ENCODE measurements at regions not wholly inside any gene's neighbourhood (a gene's known extent, or its start where the extent isn't known, plus 50 kb on each side); places are given as distances from the start of the nearest gene placed in this dataset.
"Not testable (repeated sequence)": the region's sequence is repeated elsewhere in the genome, so short reads cannot be mapped to it uniquely, and the experiment has no call there.

DNA sequence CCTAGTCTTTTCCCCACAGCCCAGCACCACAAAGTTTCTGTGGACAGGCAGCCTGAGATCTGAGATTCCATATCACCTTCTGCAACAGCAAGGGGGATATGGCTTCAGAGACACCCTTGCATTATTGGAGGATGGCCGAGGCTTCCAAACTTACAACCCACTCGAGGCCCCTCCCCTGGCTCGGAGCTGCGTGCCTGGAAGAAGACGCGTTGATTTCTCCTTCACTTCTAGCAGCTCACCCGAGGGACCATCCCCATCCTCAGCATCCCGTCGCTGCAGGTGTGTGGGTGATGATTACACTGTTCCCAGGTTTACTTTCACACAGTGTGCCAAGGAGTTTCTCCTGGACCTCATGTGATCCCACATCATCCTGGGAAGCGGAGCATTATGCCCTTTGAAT, 277.9 kb downstream of the MATN1 start:
- Mint-ChIP-seq H3K4me3 (no peak overlapping the region), H3K27ac (no peak overlapping the region)

DNA sequence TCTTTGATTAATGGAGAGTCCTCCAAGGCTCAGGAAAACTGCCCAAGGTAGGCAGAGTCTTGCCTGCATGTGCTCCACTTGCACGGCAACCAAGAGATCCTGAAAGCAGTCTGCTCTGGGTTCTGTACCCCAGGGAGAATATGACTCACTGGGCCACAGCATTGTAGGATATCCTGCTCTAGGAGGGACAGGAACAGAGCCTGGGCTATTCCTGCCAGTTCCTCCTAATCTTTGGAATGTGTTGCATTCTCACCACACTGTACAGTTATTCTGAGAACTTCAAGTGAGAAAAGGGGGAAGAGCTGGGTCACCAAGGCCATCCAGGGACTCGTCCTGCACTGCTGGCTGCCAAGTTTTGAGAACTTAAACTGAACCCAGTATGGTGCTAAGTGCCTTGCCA, 278.5 kb downstream of the MATN1 start:
- no peaks in the 10 kb centered on the region for H3K4me1 Mint-ChIP-seq
- no peaks in the 10 kb centered on the region for H3K36me3 Mint-ChIP-seq
- no peak for DNase-seq
- H3K4me3 Mint-ChIP-seq = no peak overlapping the region
- H3K9me3 Mint-ChIP-seq = peaks cover 0 to 1% (median 0%) of the 10 kb centered on the region in 6 donors
- H3K27me3 Mint-ChIP-seq (ENCODE audit: low read depth in 3 of 3) = no peaks in the 10 kb centered on the region
- H3K27ac Mint-ChIP-seq = no peak overlapping the region

More for the DNA sequence above, 277.9 kb downstream of the MATN1 start:
- no peaks in the 10 kb centered on the region for H3K36me3 Mint-ChIP-seq
- peaks cover 0 to 1% (median 0%) of the 10 kb centered on the region in 6 donors for H3K9me3 Mint-ChIP-seq
- DNase-seq = no peak
- no peaks in the 10 kb centered on the region for H3K4me1 Mint-ChIP-seq
- peaks cover 0 to 4% (median 0%) of the 10 kb centered on the region in 3 donors for H3K27me3 Mint-ChIP-seq (ENCODE audit: low read depth in 3 of 3)

GRCh38 chr1:30444401-30444800, 279.0 kb downstream of the MATN1 start:
- Mint-ChIP-seq H3K9me3 (peaks cover 0 to 1% (median 0%) of the 10 kb centered on the region in 6 donors), H3K27me3 (ENCODE audit: low read depth in 3 of 3) (no peaks in the 10 kb centered on the region), H3K27ac (no peak overlapping the region), H3K36me3 (no peaks in the 10 kb centered on the region), H3K4me1 (no peaks in the 10 kb centered on the region), H3K4me3 (no peak overlapping the region)
- no peak for DNase-seq

DNA sequence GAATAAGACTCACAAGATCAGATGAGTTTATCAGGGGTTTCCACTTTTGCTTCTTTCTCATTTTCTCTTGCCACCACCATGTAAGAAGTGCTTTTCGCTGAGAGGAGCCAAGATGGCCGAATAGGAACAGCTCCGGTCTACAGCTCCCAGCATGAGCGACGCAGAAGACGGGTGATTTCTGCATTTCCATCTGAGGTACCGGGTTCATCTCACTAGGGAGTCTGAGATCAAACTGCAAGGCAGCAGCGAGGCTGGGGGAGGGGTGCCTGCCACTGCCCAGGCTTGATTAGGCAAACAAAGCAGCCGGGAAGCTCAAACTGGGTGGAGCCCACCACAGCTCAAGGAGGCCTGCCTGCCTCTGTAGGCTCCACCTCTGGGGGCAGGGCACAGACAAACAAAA, 285.1 kb downstream of the MATN1 start:
- H3K27ac Mint-ChIP-seq, DNase-seq, H3K4me3 Mint-ChIP-seq: not testable (repeated sequence)

GRCh38 chr1:30437059-30437576, 286.3 kb downstream of the MATN1 start:
- no peak overlapping the region for H3K4me3 Mint-ChIP-seq
- DNase-seq = no peak
- H3K36me3 Mint-ChIP-seq = no peaks in the 10 kb centered on the region
- no peak overlapping the region for H3K27ac Mint-ChIP-seq
- H3K9me3 Mint-ChIP-seq = peaks cover 0 to 2% (median 0%) of the 10 kb centered on the region in 6 donors
- peaks cover 1 to 15% (median 8%) of the 10 kb centered on the region in 3 donors for H3K27me3 Mint-ChIP-seq (ENCODE audit: low read depth in 3 of 3)
- H3K4me1 Mint-ChIP-seq = no peaks in the 10 kb centered on the region

More for the DNA sequence above, 285.1 kb downstream of the MATN1 start:
- H3K36me3 Mint-ChIP-seq, H3K4me1 Mint-ChIP-seq, H3K9me3 Mint-ChIP-seq: not testable (repeated sequence)
- peaks cover 1 to 11% (median 3%) of the 10 kb centered on the region in 3 donors for H3K27me3 Mint-ChIP-seq (ENCODE audit: low read depth in 3 of 3)

GRCh38 chr1:30427545-30427944, 295.8 kb downstream of the MATN1 start:
- H3K4me3 Mint-ChIP-seq = no peak overlapping the region
- no peak overlapping the region for H3K27ac Mint-ChIP-seq
- peaks cover 0 to 6% (median 0%) of the 10 kb centered on the region in 3 donors for H3K36me3 Mint-ChIP-seq
- peaks cover 7 to 33% (median 12%) of the 10 kb centered on the region in 6 donors for H3K9me3 Mint-ChIP-seq
- no peak for DNase-seq
- peaks cover 3 to 36% (median 9%) of the 10 kb centered on the region in 3 donors for H3K27me3 Mint-ChIP-seq (ENCODE audit: low read depth in 3 of 3)
- no peaks in the 10 kb centered on the region for H3K4me1 Mint-ChIP-seq

GRCh38 chr1:30425046-30425445, 298.3 kb downstream of the MATN1 start:
- DNase-seq = no peak
- Mint-ChIP-seq H3K27ac (no peak overlapping the region), H3K4me3 (no peak overlapping the region), H3K36me3 (peaks cover 0 to 6% (median 0%) of the 10 kb centered on the region in 3 donors), H3K4me1 (no peaks in the 10 kb centered on the region), H3K9me3 (peaks cover 7 to 33% (median 11%) of the 10 kb centered on the region in 6 donors), H3K27me3 (ENCODE audit: low read depth in 3 of 3) (peaks cover 5 to 31% (median 5%) of the 10 kb centered on the region in 3 donors)

DNA sequence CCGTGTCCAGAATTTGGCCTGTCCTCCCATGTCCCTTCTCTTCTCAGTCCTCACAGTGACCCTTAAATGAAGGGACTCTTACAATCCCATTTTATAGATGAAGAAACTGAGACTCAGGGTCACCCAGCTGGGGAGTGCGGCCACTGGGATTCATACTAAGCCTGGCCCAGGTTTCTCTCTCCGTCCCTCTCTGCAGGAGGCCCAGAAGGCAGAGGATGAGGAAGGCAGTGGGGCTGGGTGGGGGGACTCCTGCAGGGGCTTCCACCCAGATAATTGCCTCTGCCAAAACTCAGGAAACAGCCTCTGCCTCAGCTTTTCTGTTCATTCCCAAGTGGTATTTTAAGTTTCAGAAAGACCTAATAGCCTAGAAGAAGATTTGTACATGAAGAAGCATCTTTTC, 299.8 kb downstream of the MATN1 start:
- H3K4me3 Mint-ChIP-seq = no peak overlapping the region
- no peak overlapping the region for H3K27ac Mint-ChIP-seq
- no peaks in the 10 kb centered on the region for H3K4me1 Mint-ChIP-seq
- peaks cover 7 to 24% (median 11%) of the 10 kb centered on the region in 6 donors for H3K9me3 Mint-ChIP-seq
- H3K36me3 Mint-ChIP-seq = peaks cover 0 to 6% (median 0%) of the 10 kb centered on the region in 3 donors
- no peak for DNase-seq
- peaks cover 5 to 28% (median 5%) of the 10 kb centered on the region in 3 donors for H3K27me3 Mint-ChIP-seq (ENCODE audit: low read depth in 3 of 3)

- no peak overlapping the region for H3K27ac Mint-ChIP-seq
- DNase-seq = no peak
- peaks cover 0 to 11% (median 4%) of the 10 kb centered on the region in 6 donors for H3K9me3 Mint-ChIP-seq
- H3K27me3 Mint-ChIP-seq (ENCODE audit: low read depth in 3 of 3) = peaks cover 5 to 19% (median 5%) of the 10 kb centered on the region in 3 donors
- H3K36me3 Mint-ChIP-seq = peaks cover 0 to 6% (median 0%) of the 10 kb centered on the region in 3 donors
- H3K4me3 Mint-ChIP-seq = no peak overlapping the region
- no peaks in the 10 kb centered on the region for H3K4me1 Mint-ChIP-seq
Observed at GRCh38 chr1:30422251-30422650, 301.1 kb downstream of the MATN1 start.

- H3K36me3 Mint-ChIP-seq = no peaks in the 10 kb centered on the region
- no peak overlapping the region for H3K4me3 Mint-ChIP-seq
- DNase-seq = no peak
- no peaks in the 10 kb centered on the region for H3K4me1 Mint-ChIP-seq
- peaks cover 2 to 9% (median 5%) of the 10 kb centered on the region in 3 donors for H3K27me3 Mint-ChIP-seq (ENCODE audit: low read depth in 3 of 3)
- no peak overlapping the region for H3K27ac Mint-ChIP-seq
- H3K9me3 Mint-ChIP-seq = peaks cover 0 to 2% (median 0%) of the 10 kb centered on the region in 6 donors
Observed at GRCh38 chr1:30420519-30421050, 302.8 kb downstream of the MATN1 start.

DNA sequence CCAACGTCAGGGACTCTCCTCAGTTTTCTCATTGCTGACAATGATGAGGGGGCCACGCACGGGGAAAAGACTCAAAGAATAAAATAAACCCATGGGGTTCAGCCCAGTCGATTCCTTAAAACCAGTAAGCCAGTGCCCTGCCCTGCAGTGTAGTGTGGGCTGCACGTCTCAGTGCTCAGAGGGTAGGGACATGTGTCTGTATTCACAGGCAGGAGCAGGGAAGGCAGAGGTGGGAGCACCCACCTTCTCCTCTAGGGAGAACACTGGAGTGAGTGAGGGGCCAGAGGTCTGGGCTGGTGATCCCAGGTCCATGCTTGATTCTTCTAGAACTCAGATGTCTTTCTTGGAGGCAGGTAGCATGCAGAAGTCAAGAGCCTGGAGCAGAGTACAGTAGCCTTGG, 303.6 kb downstream of the MATN1 start:
- no peak for DNase-seq
- Mint-ChIP-seq H3K9me3 (peaks cover 0 to 1% (median 0%) of the 10 kb centered on the region in 6 donors), H3K36me3 (no peaks in the 10 kb centered on the region), H3K27ac (no peak overlapping the region), H3K27me3 (ENCODE audit: low read depth in 3 of 3) (peaks cover 2 to 7% (median 3%) of the 10 kb centered on the region in 3 donors), H3K4me3 (no peak overlapping the region), H3K4me1 (no peaks in the 10 kb centered on the region)

- peaks cover 0 to 1% (median 0%) of the 10 kb centered on the region in 6 donors for H3K9me3 Mint-ChIP-seq
- no peaks in the 10 kb centered on the region for H3K4me1 Mint-ChIP-seq
- H3K4me3 Mint-ChIP-seq = no peak overlapping the region
- no peaks in the 10 kb centered on the region for H3K36me3 Mint-ChIP-seq
- no peak overlapping the region for H3K27ac Mint-ChIP-seq
- peaks cover 1 to 7% (median 2%) of the 10 kb centered on the region in 3 donors for H3K27me3 Mint-ChIP-seq (ENCODE audit: low read depth in 3 of 3)
- no peak for DNase-seq
Observed at GRCh38 chr1:30418939-30419720, 304.3 kb downstream of the MATN1 start.

DNA sequence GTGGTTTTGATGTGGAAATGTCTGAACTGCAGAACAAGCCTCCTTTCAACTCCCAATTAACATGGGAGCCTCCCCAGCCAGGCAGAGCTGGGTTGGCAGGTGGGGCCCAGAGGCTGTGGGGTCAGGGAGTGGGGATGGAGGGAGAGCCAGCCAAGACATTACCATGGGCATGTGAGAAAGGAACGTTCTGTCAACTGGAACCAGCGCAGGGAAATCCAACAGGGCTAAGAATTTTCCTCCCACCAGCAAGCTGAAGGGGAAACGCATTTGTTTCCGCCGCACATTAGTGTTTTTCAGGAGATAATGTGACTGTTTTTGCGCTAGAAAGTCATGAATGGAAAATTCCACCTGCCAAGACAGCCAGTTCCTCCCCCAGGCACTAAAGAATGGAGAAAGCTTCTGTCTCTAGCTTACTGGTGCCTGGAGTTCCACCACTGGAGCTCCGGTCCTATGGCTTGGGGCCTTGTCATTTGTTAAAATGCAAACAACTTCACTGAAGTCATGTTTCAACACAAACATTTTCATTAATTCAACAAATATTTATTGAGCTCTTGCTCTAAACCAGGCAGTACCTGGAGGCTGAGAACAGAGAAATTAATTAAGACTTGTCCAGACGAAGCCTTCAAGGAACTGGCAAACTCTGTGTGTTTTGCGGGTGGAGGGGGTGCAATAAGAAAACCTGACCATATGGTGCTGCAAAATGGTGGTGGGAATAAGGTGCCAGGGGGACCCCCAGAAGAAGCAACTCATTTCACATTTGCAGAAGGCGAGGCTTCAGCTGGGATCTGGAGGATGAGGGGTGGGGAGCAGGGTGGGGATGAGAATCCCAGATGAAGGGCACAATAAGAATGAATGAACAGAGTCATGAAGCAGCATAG, 305.1 kb downstream of the MATN1 start:
- H3K9me3 Mint-ChIP-seq = peaks cover 0 to 1% (median 0%) of the 10 kb centered on the region in 6 donors
- no peaks in the 10 kb centered on the region for H3K4me1 Mint-ChIP-seq
- no peak for DNase-seq
- H3K4me3 Mint-ChIP-seq = no peak overlapping the region
- H3K27ac Mint-ChIP-seq = no peak overlapping the region
- peaks cover 1 to 5% (median 4%) of the 10 kb centered on the region in 3 donors for H3K27me3 Mint-ChIP-seq (ENCODE audit: low read depth in 3 of 3)
- no peaks in the 10 kb centered on the region for H3K36me3 Mint-ChIP-seq

Measured in immature natural killer cell (primary cell).